A673 (cell line): ENCODE measurements at regions not wholly inside any gene's neighbourhood (a gene's known extent, or its start where the extent isn't known, plus 50 kb on each side); places are given as distances from the start of the nearest gene placed in this dataset.

Source experiments
- BruUV-seq: library from RNA; stranded (reverse); fragments of 400-500 nt; replicated peaks from 2 replicates; lab custom pipeline; 2021; lab: Mats Ljungman, UMichigan
- CTCF ChIA-PET: fragments of 300-600 bp; sonication (Branson Sonifier 250); formaldehyde crosslinking; loops from one replicate; lab custom pipeline; 2022; ENCODE audit warnings: antibody characterized with exemption; lab: Charles Lee
- POLR2A ChIA-PET: fragments of 300-600 bp; sonication (Branson Sonifier 250); formaldehyde crosslinking; loops from one replicate; lab custom pipeline; 2022; ENCODE audit warnings: antibody characterized with exemption; ENCODE audit not compliant: low non-redundant PET; lab: Charles Lee
- DNase-seq: peaks from one replicate; pipeline ENCODE4 v3.0.0-alpha.2; 2015; ENCODE audit warnings: low spot score
- H3K27ac ChIP-seq: fragments of 200-600 bp; sonication (generic); 2 replicates; pipeline ENCODE4 v1.5.1; 2016; ENCODE audit warnings: mixed run types, low read depth, mild to moderate bottlenecking, mixed read lengths, antibody characterized with exemption, low read length; ENCODE audit not compliant: poor library complexity, severe bottlenecking
- H3K27me3 ChIP-seq: fragments of 200-600 bp; sonication (generic); replicated peaks from 2 replicates; pipeline ENCODE4 v1.6.1; 2017; ENCODE audit warnings: mixed run types, low read depth, mild to moderate bottlenecking, mixed read lengths, antibody characterized with exemption, low read length; ENCODE audit not compliant: insufficient read depth, poor library complexity
- H3K36me3 ChIP-seq: fragments of 200-600 bp; sonication (generic); 2 replicates; pipeline ENCODE4 v1.6.1; 2016; ENCODE audit warnings: mixed run types, mild to moderate bottlenecking, mixed read lengths, antibody characterized with exemption, low read length; ENCODE audit not compliant: insufficient read depth, poor library complexity, severe bottlenecking
- H3K4me1 ChIP-seq: fragments of 200-600 bp; sonication (generic); 2 replicates; pipeline ENCODE4 v1.6.1; 2017; ENCODE audit warnings: mixed run types, mild to moderate bottlenecking, mixed read lengths, antibody characterized with exemption, low read length; ENCODE audit not compliant: insufficient read depth, poor library complexity, severe bottlenecking
- H3K4me3 ChIP-seq: fragments of 200-600 bp; sonication (generic); 2 replicates; pipeline ENCODE4 v1.5.1; 2016; ENCODE audit warnings: low read depth, mixed run types, mild to moderate bottlenecking, mixed read lengths, low read length; ENCODE audit not compliant: poor library complexity, severe bottlenecking
- H3K9me3 ChIP-seq: fragments of 200-600 bp; sonication (generic); 2 replicates; pipeline ENCODE4 v1.6.1; 2016; ENCODE audit warnings: mixed run types, low read depth, mild to moderate bottlenecking, mixed read lengths, antibody characterized with exemption, low read length; ENCODE audit not compliant: poor library complexity, severe bottlenecking
- EZH2 ChIP-seq: fragments of 200-600 bp; sonication (generic); IDR thresholded peaks from 2 replicates; pipeline ENCODE4 v1.6.1; 2017; ENCODE audit warnings: borderline replicate concordance, low read depth, mild to moderate bottlenecking, mixed read lengths, antibody characterized with exemption, low read length; ENCODE audit not compliant: poor library complexity, severe bottlenecking
- intact Hi-C: fragments of 100-400 bp; cut with micrococcal nuclease; formaldehyde crosslinking; loops from one replicate; pipeline ENCODE4 v1.10.0; 2022; ENCODE audit not compliant: unreplicated experiment
- TF ChIP-seq, protein P1 (sequence below): fragments of 300-800, 200-600 bp; sonication (generic); conservative IDR thresholded peaks from 2 replicates; pipeline ENCODE4 v1.5.1; 2017; ENCODE audit warnings: low read depth, mild to moderate bottlenecking, antibody characterized with exemption, low read length, moderate library complexity, mixed read lengths

DNA sequence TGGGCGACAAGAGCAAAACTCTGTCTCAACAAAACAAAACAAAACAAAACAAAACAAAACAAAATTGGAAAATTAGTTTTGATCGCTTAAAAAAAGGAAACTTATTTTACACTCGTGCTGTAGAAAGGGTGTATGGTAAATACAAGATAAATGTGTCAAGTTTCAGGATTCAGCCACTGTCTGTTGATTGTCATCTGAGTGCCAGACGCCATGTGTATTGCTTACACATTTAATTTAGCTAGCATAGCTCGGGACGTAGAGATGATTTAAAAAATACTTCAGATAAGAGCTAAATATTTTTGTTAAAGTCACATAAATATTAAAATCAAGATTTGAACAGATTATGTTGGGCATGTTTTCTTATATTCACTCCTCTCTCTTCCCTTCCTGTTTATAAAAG is 568.1 kb upstream of the ZNF804A start:
- H3K4me1 ChIP-seq: no peaks in the 10 kb centered on the region
- H3K9me3 ChIP-seq: no peaks in the 10 kb centered on the region
- no TSS peak for BruUV-seq
- no peaks in the 10 kb centered on the region for H3K27me3 ChIP-seq
- intact Hi-C loops: no loop called here
- no peak overlapping the region for H3K27ac ChIP-seq
- no peak overlapping the region for H3K4me3 ChIP-seq
- no peak for DNase-seq
- TF ChIP-seq, protein P1, sequence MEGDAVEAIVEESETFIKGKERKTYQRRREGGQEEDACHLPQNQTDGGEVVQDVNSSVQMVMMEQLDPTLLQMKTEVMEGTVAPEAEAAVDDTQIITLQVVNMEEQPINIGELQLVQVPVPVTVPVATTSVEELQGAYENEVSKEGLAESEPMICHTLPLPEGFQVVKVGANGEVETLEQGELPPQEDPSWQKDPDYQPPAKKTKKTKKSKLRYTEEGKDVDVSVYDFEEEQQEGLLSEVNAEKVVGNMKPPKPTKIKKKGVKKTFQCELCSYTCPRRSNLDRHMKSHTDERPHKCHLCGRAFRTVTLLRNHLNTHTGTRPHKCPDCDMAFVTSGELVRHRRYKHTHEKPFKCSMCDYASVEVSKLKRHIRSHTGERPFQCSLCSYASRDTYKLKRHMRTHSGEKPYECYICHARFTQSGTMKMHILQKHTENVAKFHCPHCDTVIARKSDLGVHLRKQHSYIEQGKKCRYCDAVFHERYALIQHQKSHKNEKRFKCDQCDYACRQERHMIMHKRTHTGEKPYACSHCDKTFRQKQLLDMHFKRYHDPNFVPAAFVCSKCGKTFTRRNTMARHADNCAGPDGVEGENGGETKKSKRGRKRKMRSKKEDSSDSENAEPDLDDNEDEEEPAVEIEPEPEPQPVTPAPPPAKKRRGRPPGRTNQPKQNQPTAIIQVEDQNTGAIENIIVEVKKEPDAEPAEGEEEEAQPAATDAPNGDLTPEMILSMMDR: no peak
- no peak for TF ChIP-seq EZH2
- no peaks in the 10 kb centered on the region for H3K36me3 ChIP-seq
- POLR2A ChIA-PET: no interaction called here
- CTCF ChIA-PET: no interaction called here

DNA sequence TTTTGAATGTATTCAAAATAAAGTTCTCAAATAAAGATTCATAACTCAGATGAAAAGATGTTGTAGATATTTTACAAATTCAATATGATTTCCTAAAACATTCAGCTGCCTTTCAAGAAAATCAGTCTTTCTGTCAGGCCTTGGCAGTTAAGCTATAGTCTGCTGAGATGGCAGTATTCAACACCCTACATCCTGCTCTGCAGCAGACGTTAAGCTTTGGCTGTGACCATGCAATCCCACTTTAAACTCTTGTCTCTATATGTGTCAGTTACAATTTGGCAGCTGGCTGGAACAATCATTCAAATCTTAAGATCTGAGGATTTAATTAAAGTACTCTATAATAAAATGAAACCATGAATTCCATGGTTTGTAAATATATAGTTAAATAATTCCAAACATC is 567.3 kb upstream of the ZNF804A start:
- Histone ChIP-seq H3K36me3 (no peaks in the 10 kb centered on the region), H3K4me1 (no peaks in the 10 kb centered on the region), H3K27ac (no peak overlapping the region), H3K4me3 (no peak overlapping the region), H3K27me3 (no peaks in the 10 kb centered on the region), H3K9me3 (no peaks in the 10 kb centered on the region)
- BruUV-seq: no TSS peak
- TF ChIP-seq EZH2: no peak
- TF ChIP-seq, protein P1: no peak
- CTCF ChIA-PET: no interaction called here
- intact Hi-C loops: no loop called here
- POLR2A ChIA-PET: no interaction called here
- no peak for DNase-seq

DNA sequence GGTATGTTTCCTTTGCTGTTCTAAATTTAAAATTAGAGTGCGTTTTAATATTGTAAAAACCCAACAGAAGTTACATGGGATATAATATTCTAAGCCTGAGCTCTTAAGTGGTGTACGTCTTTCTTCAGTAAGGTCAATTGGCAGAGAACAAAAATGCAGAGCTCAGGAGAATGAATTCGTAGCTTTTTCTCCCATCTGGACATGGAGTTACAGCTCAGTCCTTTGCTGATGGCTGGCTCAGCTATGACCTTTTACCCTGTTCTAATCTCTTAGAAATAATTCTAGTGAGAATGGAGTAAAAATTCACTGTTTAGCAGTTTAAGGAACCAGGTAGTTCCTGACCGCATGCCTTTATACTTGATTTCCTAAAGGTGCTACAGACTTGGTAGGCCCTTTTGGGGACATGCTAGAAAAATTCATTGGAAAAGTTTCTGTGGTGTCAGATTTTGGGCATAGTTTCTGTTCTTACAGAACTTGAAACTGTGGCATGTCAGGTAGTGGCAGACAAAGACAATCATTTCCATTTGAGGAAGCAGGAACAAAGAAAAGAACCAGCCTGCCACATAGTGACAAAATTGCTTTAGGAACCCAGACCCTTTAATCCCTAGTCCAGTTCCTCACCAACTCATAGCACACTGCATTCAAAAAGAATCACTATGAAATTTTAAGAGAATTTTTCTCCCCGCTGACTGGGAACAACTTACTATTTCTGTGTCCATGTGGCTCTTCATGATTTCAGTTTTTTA is 566.8 kb upstream of the ZNF804A start:
- no peak for TF ChIP-seq EZH2
- TF ChIP-seq, protein P1: no peak
- H3K27ac ChIP-seq: no peak overlapping the region
- BruUV-seq: no TSS peak
- POLR2A ChIA-PET: no interaction called here
- H3K27me3 ChIP-seq: no peaks in the 10 kb centered on the region
- DNase-seq: no peak
- CTCF ChIA-PET: no interaction called here
- no peaks in the 10 kb centered on the region for H3K4me1 ChIP-seq
- intact Hi-C loops: no loop called here
- H3K4me3 ChIP-seq: no peak overlapping the region
- H3K36me3 ChIP-seq: no peaks in the 10 kb centered on the region
- H3K9me3 ChIP-seq: no peaks in the 10 kb centered on the region
